Ishikawa (cell line): ENCODE measurements at regions not wholly inside any gene's neighbourhood (a gene's known extent, or its start where the extent isn't known, plus 50 kb on each side); places are given as distances from the start of the nearest gene placed in this dataset.

ENCODE experiments used
- CREB1 ChIP-seq: IDR thresholded peaks from 2 replicates; pipeline ENCODE4 v1.6.1; 2012; ENCODE audit warnings: low read depth
- EP300 ChIP-seq: IDR thresholded peaks from 2 replicates; pipeline ENCODE4 v1.6.1; 2012; ENCODE audit warnings: borderline replicate concordance
- FOXM1 ChIP-seq: IDR thresholded peaks from 2 replicates; pipeline ENCODE4 v1.6.1; 2012; ENCODE audit warnings: low read depth, borderline replicate concordance
- TF ChIP-seq, protein P1 (sequence below): IDR thresholded peaks from 2 replicates; pipeline ENCODE4 v1.6.1; 2012; ENCODE audit warnings: low read depth, mild to moderate bottlenecking

DNA sequence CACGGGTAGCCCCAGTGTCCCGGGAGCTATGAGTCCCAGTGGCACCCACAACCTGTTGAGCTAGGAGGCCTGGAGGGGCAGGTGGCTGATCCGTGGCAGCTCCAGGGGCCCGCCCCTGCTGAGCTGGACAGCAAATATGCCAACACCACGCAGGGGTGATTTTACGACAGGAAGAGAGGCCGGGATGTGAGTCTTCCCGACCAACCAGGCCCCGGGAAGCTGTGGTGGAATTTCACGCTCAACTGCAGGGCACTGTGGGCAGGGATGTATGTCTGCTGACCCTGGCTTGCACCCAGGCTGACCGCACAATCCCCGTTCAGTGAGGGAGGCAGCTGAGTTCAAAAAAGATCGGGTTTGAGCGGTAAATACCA is 183.9 kb downstream of the ERMARD start:
- TF ChIP-seq CREB1 (no peak), FOXM1 (no peak), EP300 (peak; percentile 64; the same call in 1 of the 2 replicates)
- TF ChIP-seq, protein P1, sequence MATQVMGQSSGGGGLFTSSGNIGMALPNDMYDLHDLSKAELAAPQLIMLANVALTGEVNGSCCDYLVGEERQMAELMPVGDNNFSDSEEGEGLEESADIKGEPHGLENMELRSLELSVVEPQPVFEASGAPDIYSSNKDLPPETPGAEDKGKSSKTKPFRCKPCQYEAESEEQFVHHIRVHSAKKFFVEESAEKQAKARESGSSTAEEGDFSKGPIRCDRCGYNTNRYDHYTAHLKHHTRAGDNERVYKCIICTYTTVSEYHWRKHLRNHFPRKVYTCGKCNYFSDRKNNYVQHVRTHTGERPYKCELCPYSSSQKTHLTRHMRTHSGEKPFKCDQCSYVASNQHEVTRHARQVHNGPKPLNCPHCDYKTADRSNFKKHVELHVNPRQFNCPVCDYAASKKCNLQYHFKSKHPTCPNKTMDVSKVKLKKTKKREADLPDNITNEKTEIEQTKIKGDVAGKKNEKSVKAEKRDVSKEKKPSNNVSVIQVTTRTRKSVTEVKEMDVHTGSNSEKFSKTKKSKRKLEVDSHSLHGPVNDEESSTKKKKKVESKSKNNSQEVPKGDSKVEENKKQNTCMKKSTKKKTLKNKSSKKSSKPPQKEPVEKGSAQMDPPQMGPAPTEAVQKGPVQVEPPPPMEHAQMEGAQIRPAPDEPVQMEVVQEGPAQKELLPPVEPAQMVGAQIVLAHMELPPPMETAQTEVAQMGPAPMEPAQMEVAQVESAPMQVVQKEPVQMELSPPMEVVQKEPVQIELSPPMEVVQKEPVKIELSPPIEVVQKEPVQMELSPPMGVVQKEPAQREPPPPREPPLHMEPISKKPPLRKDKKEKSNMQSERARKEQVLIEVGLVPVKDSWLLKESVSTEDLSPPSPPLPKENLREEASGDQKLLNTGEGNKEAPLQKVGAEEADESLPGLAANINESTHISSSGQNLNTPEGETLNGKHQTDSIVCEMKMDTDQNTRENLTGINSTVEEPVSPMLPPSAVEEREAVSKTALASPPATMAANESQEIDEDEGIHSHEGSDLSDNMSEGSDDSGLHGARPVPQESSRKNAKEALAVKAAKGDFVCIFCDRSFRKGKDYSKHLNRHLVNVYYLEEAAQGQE = no peak
